Breast epithelium (tissue), 3 donors: ENCODE measurements at regions not wholly inside any gene's neighbourhood (a gene's known extent, or its start where the extent isn't known, plus 50 kb on each side); places are given as distances from the start of the nearest gene placed in this dataset.

Experiments used
- POLR2A ChIP-seq: fragments of 450-650 bp; IDR thresholded peaks from one replicate; pipeline ENCODE4 v1.6.1; 2016; ENCODE audit warnings: antibody characterized with exemption, mild to moderate bottlenecking, moderate library complexity
- POLR2AphosphoS5 ChIP-seq, 3 donors: sonication (generic); formaldehyde crosslinking; IDR thresholded peaks; one replicate each; pipeline ENCODE4 v1.6.1; 2017; ENCODE audit warnings: antibody characterized with exemption in 3 of 3
- TF ChIP-seq, protein P1 (sequence below), 3 donors: fragments of 450-650 bp; IDR thresholded peaks; one replicate each; pipeline ENCODE4 v1.5.1; 2016 to 2017; ENCODE audit warnings: antibody characterized with exemption in 3 of 3, mild to moderate bottlenecking in 3 of 3, moderate library complexity in 3 of 3

DNA sequence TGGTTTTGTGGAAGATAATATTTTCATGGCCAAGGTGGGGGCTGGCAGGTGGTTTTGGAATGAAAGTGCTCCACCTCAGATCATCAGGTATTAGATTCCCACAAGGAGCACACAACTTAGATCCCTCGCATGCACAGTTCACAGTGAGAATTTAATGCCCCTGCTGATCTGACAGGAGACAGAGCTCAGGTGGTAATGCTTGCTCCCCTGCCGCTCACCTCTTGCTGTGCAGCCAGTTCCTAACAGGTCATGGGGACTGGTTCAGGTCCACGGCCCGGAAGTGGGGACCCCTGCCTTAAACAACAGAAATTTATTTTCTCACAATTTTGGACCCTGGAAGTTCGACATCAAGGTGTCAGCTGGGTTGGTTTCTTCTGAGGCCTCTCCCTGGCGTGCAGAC, 668.7 kb upstream of the ZNF608 start:
- TF ChIP-seq, protein P1, sequence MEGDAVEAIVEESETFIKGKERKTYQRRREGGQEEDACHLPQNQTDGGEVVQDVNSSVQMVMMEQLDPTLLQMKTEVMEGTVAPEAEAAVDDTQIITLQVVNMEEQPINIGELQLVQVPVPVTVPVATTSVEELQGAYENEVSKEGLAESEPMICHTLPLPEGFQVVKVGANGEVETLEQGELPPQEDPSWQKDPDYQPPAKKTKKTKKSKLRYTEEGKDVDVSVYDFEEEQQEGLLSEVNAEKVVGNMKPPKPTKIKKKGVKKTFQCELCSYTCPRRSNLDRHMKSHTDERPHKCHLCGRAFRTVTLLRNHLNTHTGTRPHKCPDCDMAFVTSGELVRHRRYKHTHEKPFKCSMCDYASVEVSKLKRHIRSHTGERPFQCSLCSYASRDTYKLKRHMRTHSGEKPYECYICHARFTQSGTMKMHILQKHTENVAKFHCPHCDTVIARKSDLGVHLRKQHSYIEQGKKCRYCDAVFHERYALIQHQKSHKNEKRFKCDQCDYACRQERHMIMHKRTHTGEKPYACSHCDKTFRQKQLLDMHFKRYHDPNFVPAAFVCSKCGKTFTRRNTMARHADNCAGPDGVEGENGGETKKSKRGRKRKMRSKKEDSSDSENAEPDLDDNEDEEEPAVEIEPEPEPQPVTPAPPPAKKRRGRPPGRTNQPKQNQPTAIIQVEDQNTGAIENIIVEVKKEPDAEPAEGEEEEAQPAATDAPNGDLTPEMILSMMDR (IDR thresholded peaks at IDR 0.05), result no peak
- TF ChIP-seq POLR2AphosphoS5 (IDR thresholded peaks at IDR 0.05), result no peak
- TF ChIP-seq POLR2A, result no peak
